H9 (cell line): ENCODE measurements at regions not wholly inside any gene's neighbourhood (a gene's known extent, or its start where the extent isn't known, plus 50 kb on each side); places are given as distances from the start of the nearest gene placed in this dataset.

Experiments used
- DNase-seq: peaks from one replicate; pipeline ENCODE4 v3.0.0-alpha.2; 2017
- H2AFZ ChIP-seq: one replicate; pipeline ENCODE4 v1.6.1; 2013; ENCODE audit warnings: mild to moderate bottlenecking, low read length, control low read depth, moderate library complexity
- H2AK5ac ChIP-seq: 2 replicates; pipeline ENCODE4 v1.6.1; 2013; ENCODE audit warnings: low read length, control low read depth, mixed read lengths; ENCODE audit not compliant: insufficient read length
- H2BK120ac ChIP-seq: one replicate; pipeline ENCODE4 v1.6.1; 2013; ENCODE audit warnings: low read depth, mild to moderate bottlenecking, low read length, control low read depth, inconsistent platforms; ENCODE audit not compliant: poor library complexity, severe bottlenecking
- H2BK12ac ChIP-seq: 2 replicates; pipeline ENCODE4 v1.6.1; 2013; ENCODE audit warnings: low read length, control low read depth, mixed read lengths, low read depth; ENCODE audit not compliant: insufficient read length
- H2BK15ac ChIP-seq: 2 replicates; pipeline ENCODE4 v1.6.1; 2013; ENCODE audit warnings: low read depth, low read length, control low read depth
- H2BK20ac ChIP-seq: one replicate; pipeline ENCODE4 v1.6.1; 2013; ENCODE audit warnings: low read depth, mild to moderate bottlenecking, low read length, control low read depth, inconsistent platforms; ENCODE audit not compliant: poor library complexity, severe bottlenecking
- H2BK5ac ChIP-seq: 2 replicates; pipeline ENCODE4 v1.6.1; 2013; ENCODE audit warnings: low read length, control low read depth, mixed read lengths; ENCODE audit not compliant: insufficient read length
- H3K14ac ChIP-seq: 2 replicates; pipeline ENCODE4 v1.6.1; 2013; ENCODE audit warnings: low read length, control low read depth; ENCODE audit not compliant: insufficient read depth
- H3K18ac ChIP-seq: 2 replicates; pipeline ENCODE4 v1.6.1; 2013; ENCODE audit warnings: low read depth, mild to moderate bottlenecking, mixed read lengths, low read length, control low read depth; ENCODE audit not compliant: insufficient read length
- H3K23ac ChIP-seq: 2 replicates; pipeline ENCODE4 v1.6.1; 2013; ENCODE audit warnings: low read length, control low read depth, mixed read lengths, low read depth; ENCODE audit not compliant: insufficient read length
- H3K23me2 ChIP-seq: 2 replicates; pipeline ENCODE4 v1.6.1; 2013; ENCODE audit warnings: low read depth, mild to moderate bottlenecking, mixed read lengths, low read length, control low read depth; ENCODE audit not compliant: insufficient read length, poor library complexity, severe bottlenecking
- H3K27ac ChIP-seq: 2 replicates; pipeline ENCODE4 v1.5.1; 2013; ENCODE audit warnings: low read length, control low read depth, mixed read lengths, low read depth; ENCODE audit not compliant: insufficient read length
- H3K27me3 ChIP-seq: 2 replicates; pipeline ENCODE4 v1.6.1; 2013; ENCODE audit warnings: low read length, control low read depth, inconsistent platforms; ENCODE audit not compliant: insufficient read depth
- H3K4ac ChIP-seq: 2 replicates; pipeline ENCODE4 v1.6.1; 2013; ENCODE audit warnings: low read depth, mild to moderate bottlenecking, control low read depth, inconsistent platforms, low read length, moderate library complexity
- H3K4me1 ChIP-seq: 2 replicates; pipeline ENCODE4 v1.6.1; 2013; ENCODE audit warnings: low read length, control low read depth, inconsistent platforms; ENCODE audit not compliant: insufficient read depth
- H3K4me2 ChIP-seq: 2 replicates; pipeline ENCODE4 v1.6.1; 2013; ENCODE audit warnings: low read length, control low read depth, mixed read lengths; ENCODE audit not compliant: insufficient read length, insufficient read depth
- H3K56ac ChIP-seq: 2 replicates; pipeline ENCODE4 v1.6.1; 2013; ENCODE audit warnings: low read depth, mild to moderate bottlenecking, mixed read lengths, low read length, control low read depth; ENCODE audit not compliant: insufficient read length
- H3K79me1 ChIP-seq: 2 replicates; pipeline ENCODE4 v1.6.1; 2013; ENCODE audit warnings: low read depth, mild to moderate bottlenecking, moderate library complexity, low read length, control low read depth, inconsistent platforms; ENCODE audit not compliant: insufficient read depth, poor library complexity, severe bottlenecking
- H3K79me2 ChIP-seq: 2 replicates; pipeline ENCODE4 v1.6.1; 2013; ENCODE audit warnings: low read length, control low read depth, inconsistent platforms; ENCODE audit not compliant: insufficient read depth
- H3K9ac ChIP-seq: 2 replicates; pipeline ENCODE4 v1.6.1; 2013; ENCODE audit warnings: low read length, control low read depth, mixed read lengths; ENCODE audit not compliant: insufficient read length; ENCODE audit errors: extremely low read depth
- H3K9me3 ChIP-seq: one replicate; pipeline ENCODE4 v1.6.1; 2013; ENCODE audit warnings: low read depth, low read length, inconsistent platforms; ENCODE audit not compliant: control insufficient read depth
- H3T11ph ChIP-seq: one replicate; pipeline ENCODE4 v1.6.1; 2013; ENCODE audit warnings: mild to moderate bottlenecking, low read length, control low read depth, inconsistent platforms
- H4K20me1 ChIP-seq: one replicate; pipeline ENCODE4 v1.6.1; 2013; ENCODE audit not compliant: control insufficient read depth, insufficient read length, insufficient read depth
- H4K5ac ChIP-seq: 2 replicates; pipeline ENCODE4 v1.6.1; 2013; ENCODE audit warnings: low read depth, mild to moderate bottlenecking, mixed read lengths, low read length, control low read depth; ENCODE audit not compliant: insufficient read length
- H4K8ac ChIP-seq: replicated peaks from 2 replicates; pipeline ENCODE4 v1.6.1; 2013; ENCODE audit warnings: low read length, control low read depth, mixed read lengths, low read depth; ENCODE audit not compliant: insufficient read length
- H4K91ac ChIP-seq: 2 replicates; pipeline ENCODE4 v1.6.1; 2013; ENCODE audit warnings: low read depth, mild to moderate bottlenecking, moderate library complexity, mixed read lengths, low read length, control low read depth; ENCODE audit not compliant: insufficient read length
- H3K27ac Mint-ChIP-seq, 3 experiments: 2 replicates in 2 of 3; 3 replicates in 1 of 3; pipeline ENCODE4 v1.8.0; 2020 to 2021; ENCODE audit warnings: mixed read lengths in 3 of 3, mild to moderate bottlenecking in 1 of 3, moderate library complexity in 1 of 3
- H3K27me3 Mint-ChIP-seq: 2 replicates; pipeline ENCODE4 v1.8.0; 2021; ENCODE audit warnings: low read depth, mild to moderate bottlenecking, moderate library complexity, mixed read lengths
- H3K36me3 Mint-ChIP-seq, 3 experiments: 2 replicates in 2 of 3; 3 replicates in 1 of 3; pipeline ENCODE4 v1.8.0; 2020 to 2021; ENCODE audit warnings: low read depth in 3 of 3, mixed read lengths in 3 of 3; ENCODE audit not compliant: insufficient read depth in 1 of 3
- H3K4me1 Mint-ChIP-seq, 2 experiments: 2 replicates each; pipeline ENCODE4 v1.8.0; 2020; ENCODE audit warnings: mixed read lengths in 2 of 2
- H3K4me3 Mint-ChIP-seq, 2 experiments: 2 replicates in 1 of 2; 3 replicates in 1 of 2; pipeline ENCODE4 v1.8.0; 2020 to 2021; ENCODE audit warnings: mild to moderate bottlenecking in 2 of 2, mixed read lengths in 2 of 2, moderate library complexity in 1 of 2
- H3K9me3 Mint-ChIP-seq, 2 experiments: 2 replicates in 1 of 2; 3 replicates in 1 of 2; pipeline ENCODE4 v1.8.0; 2020; ENCODE audit warnings: mild to moderate bottlenecking in 2 of 2, mixed read lengths in 2 of 2, moderate library complexity in 1 of 2
- WGBS: extraction: QIAGEN DNeasy Blood & Tissue Kit; methylation state at CpG from one replicate; pipeline ENCODE4 v1.1.7; 2013; ENCODE audit warnings: missing lambda C conversion rate, low lambda C conversion rate, mixed read lengths; ENCODE audit not compliant: insufficient read length; ENCODE audit errors: extremely low coverage; 5-methylcytosine and 5-hydroxymethylcytosine counted together
- TF ChIP-seq, protein P1 (sequence below): fragments of 200-600 bp; sonication (generic); conservative IDR thresholded peaks from 3 replicates; pipeline ENCODE4 v1.8.0; 2021; ENCODE audit warnings: antibody characterized with exemption, mild to moderate bottlenecking

- H3K27me3 Mint-ChIP-seq = no peaks in the 10 kb centered on the region; the same call in 1 of the 2 replicates
- H3K27ac Mint-ChIP-seq = no peak overlapping the region
- no peaks in the 10 kb centered on the region for H3K9me3 ChIP-seq
- no peaks in the 10 kb centered on the region for H3K79me2 ChIP-seq
- H2BK15ac ChIP-seq = no peak overlapping the region
- no peak overlapping the region for H3K27ac ChIP-seq
- H3K4me1 Mint-ChIP-seq = peaks cover 0 to 4% of the 10 kb centered on the region in 2 experiments; a peak in 1 of 4 replicates
- DNase-seq = no peak
- H3K56ac ChIP-seq = no peak overlapping the region
- H4K8ac ChIP-seq = no peak overlapping the region
- H3K9me3 Mint-ChIP-seq = peaks cover 65 to 74% of the 10 kb centered on the region in 2 experiments
- no peaks in the 10 kb centered on the region for H3K27me3 ChIP-seq
- H3T11ph ChIP-seq = no peak overlapping the region
- H3K4ac ChIP-seq = no peak overlapping the region
- no peak overlapping the region for H3K9ac ChIP-seq
- no peak overlapping the region for H2AK5ac ChIP-seq
- no peak overlapping the region for H3K14ac ChIP-seq
- H2BK120ac ChIP-seq = no peak overlapping the region
- H2BK12ac ChIP-seq = no peak overlapping the region
- H3K4me1 ChIP-seq = no peaks in the 10 kb centered on the region
- H4K5ac ChIP-seq = no peak overlapping the region
- H3K18ac ChIP-seq = no peak overlapping the region
- H4K91ac ChIP-seq = no peak overlapping the region
- H3K36me3 Mint-ChIP-seq = peaks cover 0 to 3% (median 0%) of the 10 kb centered on the region in 3 experiments; a peak in 1 of 7 replicates
- no peaks in the 10 kb centered on the region for H3K79me1 ChIP-seq
- H2AFZ ChIP-seq = no peak overlapping the region
- WGBS = no CpG with 5 or more reads among the region's 4 CpGs
- H3K4me3 Mint-ChIP-seq = no peak overlapping the region
- H3K4me2 ChIP-seq = no peak overlapping the region
- no peak overlapping the region for H3K23ac ChIP-seq
- H2BK5ac ChIP-seq = no peak overlapping the region
- no peaks in the 10 kb centered on the region for H3K23me2 ChIP-seq
- TF ChIP-seq, protein P1, sequence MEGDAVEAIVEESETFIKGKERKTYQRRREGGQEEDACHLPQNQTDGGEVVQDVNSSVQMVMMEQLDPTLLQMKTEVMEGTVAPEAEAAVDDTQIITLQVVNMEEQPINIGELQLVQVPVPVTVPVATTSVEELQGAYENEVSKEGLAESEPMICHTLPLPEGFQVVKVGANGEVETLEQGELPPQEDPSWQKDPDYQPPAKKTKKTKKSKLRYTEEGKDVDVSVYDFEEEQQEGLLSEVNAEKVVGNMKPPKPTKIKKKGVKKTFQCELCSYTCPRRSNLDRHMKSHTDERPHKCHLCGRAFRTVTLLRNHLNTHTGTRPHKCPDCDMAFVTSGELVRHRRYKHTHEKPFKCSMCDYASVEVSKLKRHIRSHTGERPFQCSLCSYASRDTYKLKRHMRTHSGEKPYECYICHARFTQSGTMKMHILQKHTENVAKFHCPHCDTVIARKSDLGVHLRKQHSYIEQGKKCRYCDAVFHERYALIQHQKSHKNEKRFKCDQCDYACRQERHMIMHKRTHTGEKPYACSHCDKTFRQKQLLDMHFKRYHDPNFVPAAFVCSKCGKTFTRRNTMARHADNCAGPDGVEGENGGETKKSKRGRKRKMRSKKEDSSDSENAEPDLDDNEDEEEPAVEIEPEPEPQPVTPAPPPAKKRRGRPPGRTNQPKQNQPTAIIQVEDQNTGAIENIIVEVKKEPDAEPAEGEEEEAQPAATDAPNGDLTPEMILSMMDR = no peak
- no peaks in the 10 kb centered on the region for H4K20me1 ChIP-seq
- no peak overlapping the region for H2BK20ac ChIP-seq
Observed at GRCh38 chrX:26347171-26347570, 131.2 kb downstream of the MAGEB5 start.
